GM19240 (cell line): ENCODE measurements at regions not wholly inside any gene's neighbourhood (a gene's known extent, or its start where the extent isn't known, plus 50 kb on each side); places are given as distances from the start of the nearest gene placed in this dataset.

ENCODE experiments used
- DNase-seq: peaks from one replicate; pipeline ENCODE4 v3.0.0; 2011; ENCODE audit warnings: low spot score; ENCODE audit not compliant: insufficient read length

DNA sequence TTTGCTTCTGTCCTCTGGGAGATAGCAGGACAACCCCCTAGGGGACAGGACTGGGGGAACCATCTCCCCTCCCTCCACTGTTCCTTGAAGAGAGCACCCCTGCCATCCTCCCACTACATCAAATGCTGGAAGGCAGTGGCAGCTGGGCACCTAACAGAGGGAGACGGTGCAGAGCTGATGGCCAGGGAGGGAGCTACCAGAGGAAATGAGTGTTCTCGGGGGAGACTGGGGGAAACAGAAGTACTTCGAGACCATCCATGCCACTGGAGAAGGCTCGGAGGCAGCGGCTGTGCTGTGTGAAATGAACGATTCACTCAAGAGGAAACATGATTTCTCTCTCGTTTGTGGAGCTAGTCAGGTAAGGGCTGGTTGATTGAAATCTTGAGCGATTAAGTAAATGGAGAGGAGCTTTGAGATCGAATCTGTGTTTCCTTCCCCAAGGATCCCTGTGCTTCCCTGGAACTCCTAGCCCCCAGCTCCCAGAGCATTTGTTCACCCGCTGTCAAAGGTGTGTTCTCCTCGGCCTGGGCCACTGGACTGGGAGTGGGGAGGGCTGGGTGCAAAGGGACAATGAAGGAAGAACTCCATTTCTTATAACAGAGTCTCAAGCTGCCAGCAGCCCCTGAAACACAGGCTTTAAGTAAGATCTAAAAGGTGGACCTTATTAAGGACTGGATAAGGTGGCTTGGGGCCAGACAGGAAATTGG is 261.3 kb upstream of the MOCS1 start:
- no peak for DNase-seq

DNA sequence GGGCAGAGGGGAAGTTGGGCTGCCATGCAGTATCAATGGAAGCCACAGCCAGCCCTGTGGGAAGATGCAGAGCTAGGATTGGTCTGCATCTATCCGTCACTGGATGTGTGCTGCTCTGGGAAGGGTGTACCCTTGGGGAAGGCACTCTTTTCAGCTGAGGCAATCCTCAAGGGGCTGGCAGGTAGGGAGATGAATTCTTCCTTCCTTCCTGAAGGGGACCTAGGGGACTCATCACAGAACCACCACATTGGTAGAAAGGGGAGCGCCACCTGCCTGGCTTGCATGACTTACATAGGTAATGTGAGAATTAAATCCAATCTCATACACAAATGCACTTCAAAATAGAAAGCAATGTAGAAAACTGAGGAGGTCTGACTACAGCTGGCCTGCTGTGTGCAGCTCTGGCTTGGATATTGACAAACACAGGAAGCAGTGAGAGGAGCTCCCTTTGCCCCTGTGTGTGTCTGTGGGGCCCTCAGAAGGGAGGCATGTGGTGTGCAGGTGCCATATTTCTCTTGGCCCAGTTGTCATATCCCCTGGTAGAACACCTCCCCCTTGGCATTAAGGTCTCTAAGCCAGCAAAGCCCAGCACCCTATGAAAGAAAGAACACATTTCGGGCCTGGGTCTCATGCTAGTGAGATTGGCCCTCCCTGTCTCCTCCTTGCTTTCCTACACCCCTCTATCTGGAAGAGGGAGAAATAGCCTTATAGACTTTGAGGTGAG is 260.3 kb upstream of the MOCS1 start:
- no peak for DNase-seq

DNA sequence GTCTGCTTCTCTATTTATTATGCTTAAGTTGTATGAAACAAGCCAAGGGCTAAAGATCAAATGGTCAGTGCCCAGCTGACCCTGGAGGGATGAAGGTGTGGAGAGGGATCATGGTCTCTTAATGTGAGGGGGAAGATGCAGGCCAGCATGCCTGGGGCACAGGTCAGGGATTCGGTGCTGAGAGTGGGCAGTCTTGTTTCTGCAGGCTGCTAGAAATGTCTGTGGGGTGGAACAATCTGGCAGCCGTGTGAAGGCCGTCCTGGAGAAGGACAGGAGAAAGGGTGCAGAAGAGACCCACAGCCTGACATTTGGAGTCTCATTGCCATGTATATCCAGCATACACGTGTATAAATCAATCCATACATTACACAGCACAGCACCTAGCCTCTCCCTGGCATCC is 258.3 kb upstream of the MOCS1 start:
- no peak for DNase-seq

DNA sequence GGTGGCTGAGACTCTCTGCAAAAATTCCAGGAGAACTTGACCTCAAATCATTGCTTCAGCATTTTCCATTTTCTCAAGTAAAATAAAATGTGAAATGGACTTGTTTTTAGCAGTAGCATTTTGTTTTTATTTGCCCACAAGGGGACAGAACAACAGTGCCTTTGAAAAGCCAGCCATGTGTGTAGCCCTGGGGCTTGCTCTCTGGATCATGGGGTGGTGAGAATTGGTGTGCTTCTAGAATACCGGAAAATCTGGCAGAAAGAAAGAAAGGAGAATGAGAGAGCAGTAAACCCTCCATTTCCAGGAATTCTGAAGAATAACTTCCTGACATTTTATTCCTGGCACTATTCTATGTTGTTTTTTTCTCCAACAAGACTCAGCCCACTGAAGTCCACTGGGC is 254.7 kb upstream of the MOCS1 start:
- DNase-seq, result no peak

DNA sequence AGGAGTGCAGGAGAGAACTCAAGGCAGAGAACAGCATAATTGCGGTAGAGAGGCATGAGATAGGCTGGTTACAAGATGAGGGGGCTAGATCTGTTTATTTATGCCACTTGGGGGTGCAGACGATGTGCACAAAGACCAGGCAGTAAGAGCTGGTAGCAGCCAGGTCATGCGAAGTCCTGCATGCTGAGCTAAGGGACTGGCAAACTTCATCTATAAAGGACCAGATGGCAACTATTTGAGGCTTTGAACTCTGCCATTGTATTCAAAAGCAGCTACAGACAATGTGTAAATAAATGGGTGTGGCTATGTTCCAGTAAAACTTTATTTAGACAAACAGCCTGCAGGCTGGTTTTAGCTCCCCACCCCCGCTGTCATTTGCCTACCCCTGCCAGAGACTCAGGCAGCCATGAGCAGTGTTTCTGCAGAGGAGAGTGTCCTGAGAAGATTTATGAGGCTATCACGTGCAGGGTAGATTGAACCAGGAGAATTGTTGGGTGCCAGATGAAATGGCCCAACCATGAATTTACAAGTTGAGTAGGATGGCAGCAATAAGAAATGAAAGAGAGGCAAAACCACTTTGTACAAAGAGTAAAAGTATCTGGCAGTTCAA is 253.4 kb upstream of the MOCS1 start:
- no peak for DNase-seq

DNA sequence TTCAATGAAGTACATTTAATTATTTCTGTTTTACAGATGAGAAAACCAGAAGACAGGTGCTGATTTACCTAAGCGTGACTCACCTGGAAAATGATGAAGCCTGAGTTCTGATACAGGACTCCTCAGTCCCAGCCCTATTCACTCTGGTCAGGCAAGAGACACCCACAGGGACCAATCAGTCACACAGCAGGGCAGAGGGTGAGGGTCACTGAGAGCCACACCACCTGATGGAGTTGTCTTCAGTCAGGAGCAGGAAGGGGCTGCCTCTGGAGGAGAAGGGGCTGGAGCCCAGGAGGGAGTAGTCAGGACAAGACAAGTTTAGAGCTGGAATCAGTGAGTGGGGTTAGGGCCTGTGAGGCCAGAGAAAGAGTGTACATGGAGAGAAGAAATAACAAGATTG is 251.2 kb upstream of the MOCS1 start:
- DNase-seq, result no peak

DNA sequence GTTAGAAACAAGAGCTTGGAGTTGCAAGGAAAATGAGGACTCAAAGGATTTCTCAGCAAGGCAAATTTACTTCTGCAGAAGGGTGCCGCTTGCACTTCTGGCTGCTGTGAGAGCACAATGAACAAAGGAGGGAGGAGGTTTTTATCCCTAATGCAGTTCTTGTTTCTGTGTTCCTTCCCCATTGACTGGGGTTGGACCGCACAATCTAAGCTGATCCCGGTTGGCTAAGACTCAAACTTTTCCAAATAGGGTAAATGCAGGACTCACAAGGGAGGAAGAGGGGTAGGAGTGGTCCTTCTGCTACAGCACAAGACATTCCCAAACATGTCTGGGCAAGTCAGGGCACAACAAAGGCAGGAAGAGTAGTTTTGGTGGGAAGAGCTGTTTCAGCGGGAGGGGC is 249.6 kb upstream of the MOCS1 start:
- DNase-seq, result no peak

DNA sequence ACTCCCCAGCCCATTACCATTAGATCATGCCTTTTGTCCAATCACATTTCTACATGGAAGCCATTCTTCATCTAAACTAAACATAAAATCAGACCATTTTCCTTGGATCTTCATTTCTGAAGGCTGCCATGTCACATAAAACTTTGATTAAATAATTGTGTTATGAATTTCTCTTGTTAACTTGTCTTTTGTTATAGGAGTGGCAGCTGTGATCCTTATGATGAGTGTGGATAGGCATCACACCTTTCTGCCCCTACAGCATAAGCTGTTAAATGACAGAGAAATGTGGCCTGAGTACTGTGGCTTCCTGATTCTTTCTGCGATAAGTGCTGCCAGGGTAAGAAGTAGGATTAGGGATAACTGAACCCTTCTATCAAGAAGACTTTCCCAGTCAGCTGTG is 247.1 kb upstream of the MOCS1 start:
- no peak for DNase-seq

DNA sequence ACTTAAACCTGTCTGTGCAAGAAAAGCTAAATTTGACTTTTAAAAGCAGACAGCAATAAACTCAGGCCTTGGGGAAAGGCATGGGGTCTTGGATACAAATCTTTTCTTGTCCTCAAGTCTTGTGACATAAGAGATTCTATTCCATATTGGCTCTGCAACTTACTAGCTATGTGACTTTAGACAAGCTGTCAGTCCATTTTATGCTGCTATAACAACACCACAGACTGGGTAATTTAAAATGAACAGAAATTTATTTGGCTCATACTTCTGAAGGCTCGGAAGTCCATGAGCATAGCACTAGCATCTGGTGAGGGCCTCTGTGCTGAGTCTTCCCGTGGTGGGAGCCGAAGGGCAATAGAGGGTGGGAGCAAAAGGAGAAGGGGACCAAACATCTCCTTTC is 246.0 kb upstream of the MOCS1 start:
- no peak for DNase-seq

DNA sequence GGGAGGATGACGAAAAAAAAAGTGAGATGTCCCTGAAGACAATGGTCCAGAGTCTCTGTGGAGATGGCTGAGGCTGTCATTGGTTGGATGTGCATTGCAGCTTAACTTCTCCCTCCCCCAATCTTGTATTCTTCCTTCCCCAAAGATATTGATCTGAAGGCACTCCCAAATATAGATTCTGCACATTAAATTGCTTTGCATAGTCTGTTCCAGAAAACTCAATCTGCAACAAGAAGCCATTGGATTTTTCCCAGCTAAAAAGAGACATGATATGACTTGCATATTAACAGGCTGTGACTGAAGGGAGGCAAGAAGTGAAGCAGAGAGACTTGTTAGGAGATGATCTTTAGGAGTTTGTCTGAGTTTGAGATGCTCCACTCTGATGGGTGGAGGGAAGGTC is 245.2 kb upstream of the MOCS1 start:
- DNase-seq, result no peak

DNA sequence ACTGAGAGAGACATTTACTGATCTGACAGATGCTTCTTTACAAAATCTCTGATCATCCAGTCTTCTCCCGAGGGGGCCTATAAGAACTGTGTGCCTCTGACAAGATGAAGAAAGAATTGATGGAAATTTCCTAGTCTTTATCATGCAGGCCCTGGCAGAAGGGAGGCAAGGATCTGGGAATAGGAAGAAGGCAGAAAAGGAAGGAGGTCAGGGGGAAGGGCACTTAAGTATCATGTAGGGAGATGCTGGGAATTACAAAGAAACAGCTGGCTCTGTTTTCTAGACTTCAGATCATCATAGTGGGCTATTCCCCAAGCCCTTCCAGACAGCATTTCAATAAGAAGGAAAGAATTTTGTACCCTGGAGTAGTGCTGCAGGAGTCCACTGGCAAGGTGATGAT is 243.3 kb upstream of the MOCS1 start:
- DNase-seq, result no peak

DNA sequence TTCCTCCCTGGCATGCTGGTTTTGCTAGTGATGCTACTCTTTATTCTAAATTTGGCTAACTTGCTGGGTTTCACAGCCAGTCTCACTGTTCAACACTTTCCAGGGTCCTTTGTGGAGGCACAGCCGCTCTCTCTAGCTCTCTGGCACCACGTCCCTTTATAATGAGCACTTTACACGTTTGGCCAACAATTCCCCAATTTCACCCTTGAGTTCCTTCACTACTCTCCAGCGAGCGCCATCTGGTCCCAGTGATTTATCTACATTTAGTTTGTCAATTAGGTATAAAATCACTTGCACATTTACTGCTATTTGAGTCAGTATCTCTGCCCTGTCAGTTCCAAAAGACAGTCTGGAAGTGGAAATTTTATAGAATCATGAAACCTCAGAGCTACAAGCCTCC is 241.9 kb upstream of the MOCS1 start:
- DNase-seq, result no peak

DNA sequence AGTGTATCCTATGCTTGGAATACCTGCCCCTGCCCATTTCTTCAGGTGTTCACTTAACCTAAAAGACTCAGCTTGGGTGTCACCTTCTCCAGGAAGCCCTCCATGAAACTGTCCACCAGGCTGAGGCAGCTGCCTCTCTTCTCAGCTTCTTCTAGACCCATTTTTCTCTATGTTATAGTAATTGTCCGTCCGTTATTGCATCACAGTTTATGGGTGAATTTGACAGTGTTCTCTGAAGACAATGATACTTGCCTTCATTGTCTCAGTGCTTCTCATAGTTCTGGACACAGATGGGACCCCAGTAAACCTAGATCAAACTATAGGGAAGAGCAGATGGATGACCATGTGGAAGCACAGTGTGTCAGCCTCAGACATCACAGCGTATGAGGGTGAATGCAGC is 238.0 kb upstream of the MOCS1 start:
- DNase-seq, result no peak

DNA sequence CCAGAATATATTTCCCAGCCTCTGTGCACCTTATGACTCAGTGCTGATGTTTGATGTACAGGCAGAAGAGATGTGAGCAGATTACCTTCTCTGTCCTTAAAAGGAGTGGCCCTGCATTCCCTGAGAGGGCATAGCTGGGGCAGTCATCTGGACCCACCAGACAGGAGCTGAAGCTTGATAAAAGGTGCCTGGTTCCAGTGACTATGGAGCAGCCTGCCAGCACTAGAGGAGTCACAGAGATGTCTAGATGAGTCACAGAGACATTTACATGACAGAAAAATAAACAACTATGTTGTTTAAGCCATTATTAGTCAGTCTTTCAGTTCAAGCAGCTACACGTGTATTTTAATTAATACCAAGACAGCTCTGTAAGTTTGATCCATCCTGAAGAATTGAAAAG is 237.1 kb upstream of the MOCS1 start:
- no peak for DNase-seq

DNA sequence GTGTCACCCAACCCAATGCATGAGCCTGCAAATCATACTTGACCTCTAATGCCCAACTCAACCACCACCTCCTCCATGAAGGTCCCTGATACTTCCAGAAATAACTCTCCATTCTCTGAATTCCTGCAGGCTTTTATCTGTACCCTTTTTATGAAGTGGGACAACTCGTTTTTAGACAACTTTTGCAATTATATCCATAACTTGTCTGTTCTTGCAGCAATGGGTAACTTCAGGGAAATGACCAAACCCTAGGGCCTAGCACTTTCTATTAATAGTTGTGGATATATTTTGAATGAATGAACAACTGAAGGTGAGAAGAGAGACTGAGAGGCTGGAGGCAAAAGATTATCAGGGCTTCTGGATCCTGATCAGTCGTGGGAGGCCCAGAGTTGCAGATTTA is 236.6 kb upstream of the MOCS1 start:
- DNase-seq, result no peak

DNA sequence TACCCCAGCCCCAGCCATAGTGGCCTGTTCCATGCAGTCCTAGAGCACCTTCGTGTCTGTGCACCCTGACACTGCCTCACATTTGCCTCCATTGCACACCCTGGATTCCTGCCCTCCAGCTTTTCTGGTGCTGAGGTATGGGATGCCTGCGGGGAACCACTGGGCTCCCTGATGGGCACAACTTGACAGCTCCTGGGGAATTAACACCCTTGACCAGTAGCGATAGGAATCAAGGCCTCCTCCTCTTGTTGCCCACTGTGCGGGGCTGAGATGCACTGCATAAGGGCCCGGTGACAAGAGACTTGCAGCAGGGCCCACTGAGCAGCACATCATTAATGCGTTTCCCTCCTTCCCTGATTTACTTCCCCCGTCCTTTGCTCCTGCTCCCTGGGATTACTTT is 235.6 kb upstream of the MOCS1 start:
- no peak for DNase-seq

DNA sequence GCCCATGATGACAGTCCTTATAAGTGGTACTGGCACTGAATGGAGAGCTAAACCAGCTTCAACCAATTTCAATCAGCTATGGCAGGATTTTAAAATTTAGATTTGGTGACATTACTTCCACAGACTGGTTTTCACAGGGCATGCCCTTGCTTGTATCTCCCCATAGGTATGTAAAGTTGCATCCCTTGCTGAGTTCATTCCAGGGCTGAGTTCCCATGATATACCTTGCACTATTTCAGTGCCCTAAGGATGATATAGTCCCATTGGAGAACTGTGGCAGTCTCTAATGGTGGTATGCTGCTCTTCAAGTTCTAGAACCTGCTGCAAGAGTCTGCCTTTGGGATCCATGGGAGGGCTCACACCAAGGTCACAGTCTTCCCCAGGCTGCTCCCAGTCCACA is 232.7 kb upstream of the MOCS1 start:
- no peak for DNase-seq

DNA sequence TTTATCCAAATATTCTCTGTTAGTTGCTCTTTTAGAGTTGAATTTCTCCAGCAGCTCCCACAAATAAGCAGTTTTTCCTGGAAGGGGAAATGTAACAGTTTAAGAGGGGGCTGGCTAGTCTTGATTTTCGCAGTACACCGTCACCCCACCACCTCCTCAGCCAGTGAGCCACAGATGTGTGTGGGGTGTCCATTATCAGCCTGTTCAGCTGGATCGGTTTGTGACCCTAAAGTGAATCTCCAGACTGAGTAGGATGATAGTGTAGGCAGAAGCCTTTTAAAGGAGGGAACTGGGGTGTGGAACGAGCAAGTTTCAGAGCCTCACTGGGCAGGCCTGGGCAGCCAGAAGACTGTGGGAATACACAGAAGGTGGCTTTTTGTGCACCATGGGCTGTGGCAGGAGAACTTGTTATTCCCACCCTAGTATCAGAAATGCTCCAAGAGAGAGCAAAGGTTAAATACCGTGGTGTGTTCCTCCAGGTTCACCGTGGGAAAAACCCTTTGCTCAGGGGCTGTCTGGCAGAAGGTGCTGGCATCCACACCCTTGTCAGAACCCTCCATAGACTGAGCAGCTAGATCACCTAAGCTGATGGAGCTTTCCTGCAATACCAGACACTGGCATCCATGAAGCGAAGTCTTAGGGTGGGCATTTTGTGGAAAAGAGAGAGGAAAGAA is 230.9 kb upstream of the MOCS1 start:
- no peak for DNase-seq

DNA sequence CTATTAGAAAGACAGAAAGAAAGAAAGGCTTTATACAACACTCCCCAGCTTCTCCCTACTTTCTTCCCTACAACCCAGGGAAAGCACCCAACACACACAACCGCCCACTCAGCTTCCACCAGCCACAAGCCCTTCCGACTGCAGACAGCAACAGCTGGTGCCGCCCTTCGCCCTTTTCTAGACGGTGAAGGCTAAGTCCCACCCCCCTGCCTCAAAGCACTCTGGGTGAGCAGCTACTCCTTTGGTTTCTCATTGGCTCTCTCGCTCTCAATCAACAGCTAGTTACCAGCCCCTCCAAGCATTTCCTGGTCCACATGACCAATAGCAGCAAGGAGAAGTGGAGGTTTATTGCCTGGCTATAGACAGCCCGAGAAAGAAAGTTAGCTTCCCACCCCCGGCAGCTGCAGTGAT is 230.1 kb upstream of the MOCS1 start:
- no peak for DNase-seq

DNA sequence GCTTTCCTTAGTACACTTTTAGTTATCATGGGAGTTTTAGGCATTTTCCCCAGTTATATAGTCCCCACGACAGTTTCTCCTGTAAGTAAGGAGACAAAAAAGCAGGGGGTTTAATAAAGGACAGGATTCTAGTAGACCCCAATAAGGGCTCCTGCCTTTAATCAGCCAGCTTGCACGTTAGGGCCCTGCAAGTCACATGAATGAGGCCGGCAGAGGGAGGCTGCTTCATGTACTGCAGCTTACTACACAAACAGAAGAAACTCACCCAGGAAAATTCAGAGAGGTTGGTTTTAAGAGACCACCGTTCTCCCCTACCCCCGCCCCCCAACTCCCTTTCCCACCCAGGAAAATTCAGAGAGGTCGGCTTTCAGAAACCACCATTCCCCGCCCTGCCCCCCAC is 229.7 kb upstream of the MOCS1 start:
- DNase-seq, result no peak

DNA sequence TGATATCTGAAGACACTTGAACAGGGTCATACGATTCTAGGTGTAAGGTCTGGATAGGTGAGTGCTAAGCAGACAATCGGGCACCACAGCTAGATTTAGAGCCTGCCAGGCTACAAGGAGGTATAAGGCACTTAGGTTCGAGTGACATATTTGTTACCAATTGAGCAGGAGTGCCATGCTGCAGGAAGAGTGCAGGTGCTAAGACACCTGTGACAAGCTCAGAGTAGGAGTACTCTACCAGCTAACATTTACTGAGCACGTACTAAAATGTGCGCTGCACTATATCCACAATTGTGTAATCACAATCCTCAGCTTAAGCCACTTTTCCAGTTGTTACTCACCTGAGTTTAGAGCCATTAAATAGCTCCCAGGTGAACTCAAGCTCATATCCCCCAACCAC is 227.8 kb upstream of the MOCS1 start:
- no peak for DNase-seq

DNA sequence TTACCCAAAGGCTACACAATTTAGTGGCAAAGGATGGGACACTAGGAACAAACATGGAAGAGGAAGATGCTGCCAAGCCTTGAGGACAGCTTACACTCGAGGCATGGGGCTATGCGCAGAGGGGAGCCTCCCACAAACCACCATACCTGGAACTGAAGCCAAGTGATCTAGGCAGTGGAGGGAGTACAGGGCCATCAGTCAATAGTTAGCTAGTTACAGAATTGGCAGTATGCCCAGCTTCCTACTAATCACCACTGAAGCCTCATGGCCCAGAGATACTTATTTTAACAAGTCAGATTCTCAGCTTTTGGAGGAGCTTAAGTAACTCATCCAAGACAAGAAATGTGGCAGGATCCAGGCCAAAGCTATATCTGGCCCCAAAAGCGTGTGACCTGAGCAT is 226.6 kb upstream of the MOCS1 start:
- DNase-seq, result no peak
